ENCODE measurements at regions not wholly inside any gene's neighbourhood (a gene's known extent, or its start where the extent isn't known, plus 50 kb on each side); places are given as distances from the start of the nearest gene placed in this dataset.
A peak's percentile ranks its signal among the peaks of the same experiment; 100 is the strongest.
"Not testable (repeated sequence)": the region's sequence is repeated elsewhere in the genome, so short reads cannot be mapped to it uniquely, and the experiment has no call there.

GRCh38 chr5:104451911-104452310 lies 889.3 kb upstream of the NUDT12 start:
- not testable (repeated sequence) for DNase-seq

DNA sequence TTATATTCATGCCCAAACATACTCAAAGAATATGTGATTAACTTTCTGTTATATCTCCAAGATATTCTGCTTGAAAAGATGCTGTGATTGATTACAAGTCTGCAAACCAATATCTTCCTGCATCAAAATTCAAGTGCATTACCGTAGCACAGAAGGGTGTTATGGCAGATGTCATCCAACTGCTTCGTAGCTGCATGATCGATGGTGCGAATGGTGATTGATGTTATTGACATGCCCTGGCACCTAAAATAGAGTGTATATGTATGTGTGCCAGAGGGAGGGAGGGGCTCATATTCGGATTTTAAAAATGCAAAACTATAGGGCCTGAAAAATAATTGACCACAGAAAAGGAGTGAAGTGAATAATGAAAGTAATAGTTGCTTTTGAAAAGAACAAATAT lies 882.1 kb upstream of the NUDT12 start:
- DNase-seq, result no peak

GRCh38 chr5:104443706-104444105 lies 881.1 kb upstream of the NUDT12 start:
- DNase-seq, result no peak

- DNase-seq, result no peak
Measured at GRCh38 chr5:104431981-104432380, 869.4 kb upstream of the NUDT12 start.

- no peak for DNase-seq
Measured at GRCh38 chr5:104431002-104431620, 868.5 kb upstream of the NUDT12 start.

GRCh38 chr5:104429911-104430310 lies 867.3 kb upstream of the NUDT12 start:
- DNase-seq, result no peak

- no peak for DNase-seq
Measured at GRCh38 chr5:104421431-104421830, 858.8 kb upstream of the NUDT12 start.

- DNase-seq, result no peak
Measured at GRCh38 chr5:104418056-104418455, 855.5 kb upstream of the NUDT12 start.

DNA sequence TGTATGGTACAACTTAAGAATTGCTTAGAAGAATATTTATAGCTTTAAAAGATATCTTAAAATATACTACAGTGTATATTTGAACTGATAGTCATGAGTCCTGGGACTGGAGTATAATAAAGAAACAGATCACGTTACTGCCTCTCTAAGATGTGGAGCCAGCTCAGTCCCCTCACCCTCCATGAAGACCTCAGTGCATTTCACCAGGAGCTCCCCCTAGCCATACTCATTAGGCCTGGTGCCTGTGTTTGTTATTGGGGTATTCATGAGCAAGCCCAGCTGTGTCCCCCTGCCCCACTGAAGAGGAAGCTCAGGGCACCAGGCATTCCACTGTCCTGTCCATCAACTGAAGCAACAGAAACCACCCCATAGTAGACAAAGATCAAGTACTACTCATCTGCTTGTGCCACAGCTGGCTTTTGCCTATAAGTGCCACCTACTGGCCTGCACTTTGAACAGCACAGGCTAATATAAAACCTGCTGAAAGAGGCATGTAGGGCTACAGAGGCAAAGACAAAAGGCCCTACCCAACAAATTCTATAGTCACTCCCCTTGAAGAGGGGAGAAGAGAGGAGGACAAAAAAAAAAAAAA lies 850.2 kb upstream of the NUDT12 start:
- peak; percentile 80 for DNase-seq

GRCh38 chr5:104400941-104401340 lies 838.4 kb upstream of the NUDT12 start:
- DNase-seq, result no peak

DNA sequence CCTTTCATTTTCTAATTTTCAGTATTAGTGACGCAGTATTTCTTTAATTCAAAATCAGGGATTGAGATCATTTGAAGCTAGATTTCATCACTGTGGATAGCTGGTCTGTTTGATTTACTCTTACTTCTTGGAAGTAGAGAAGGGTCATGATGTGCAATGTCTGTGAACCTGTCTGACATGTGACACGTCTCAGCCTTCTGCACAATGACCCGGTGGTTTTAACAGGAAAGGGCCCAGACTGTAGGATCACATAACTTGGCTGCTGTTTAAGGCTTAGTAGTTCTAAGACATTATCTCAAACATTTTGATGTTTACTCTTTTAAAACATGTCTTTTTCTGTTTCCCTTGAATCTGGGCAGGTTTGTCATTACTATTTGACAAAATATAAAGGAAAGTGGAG lies 823.3 kb upstream of the NUDT12 start:
- peak; percentile 63 for DNase-seq

GRCh38 chr5:104375345-104375744 lies 812.8 kb upstream of the NUDT12 start:
- DNase-seq, result no peak

- no peak for DNase-seq
Measured at GRCh38 chr5:104372796-104373195, 810.2 kb upstream of the NUDT12 start.

DNA sequence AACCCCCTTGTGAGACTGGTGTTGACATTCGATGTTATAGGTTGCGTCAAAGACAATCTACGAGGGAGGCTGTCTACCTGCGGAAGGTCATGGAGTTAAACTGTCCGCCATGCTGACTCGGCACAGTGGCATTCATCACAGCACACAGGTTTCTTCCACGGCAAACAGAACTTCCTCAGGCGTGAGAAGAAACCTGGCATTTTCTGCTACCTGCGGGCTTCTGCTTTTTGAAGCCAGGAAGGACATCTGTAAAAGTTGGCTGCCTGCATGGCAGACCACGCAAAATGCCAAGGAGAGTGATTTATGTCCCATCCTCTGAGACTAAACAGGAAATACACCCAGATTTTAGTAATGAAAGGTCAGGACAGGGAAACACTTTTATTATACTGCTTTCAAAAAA lies 809.8 kb upstream of the NUDT12 start:
- peak; percentile 70 for DNase-seq

GRCh38 chr5:104370523-104370922 lies 807.9 kb upstream of the NUDT12 start:
- no peak for DNase-seq

DNA sequence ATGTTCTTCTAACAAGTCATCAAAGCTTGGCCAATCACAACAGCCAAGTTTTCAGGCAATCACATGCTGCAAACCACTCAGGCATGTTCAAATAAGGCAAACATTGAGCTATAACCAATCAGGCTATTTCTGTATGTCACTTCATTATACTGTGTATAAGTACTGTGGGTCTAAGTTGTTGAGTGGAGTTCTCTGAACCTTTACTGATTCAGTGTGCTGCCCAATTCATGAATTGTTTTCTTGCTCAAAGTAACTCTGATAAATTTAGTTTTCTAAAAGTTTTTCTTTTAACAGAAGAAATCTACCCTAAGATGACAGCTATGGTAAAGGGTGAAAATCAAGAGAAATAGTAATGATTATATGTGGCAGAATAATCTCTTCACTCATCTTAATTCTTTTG lies 805.4 kb upstream of the NUDT12 start:
- DNase-seq, result no peak

DNA sequence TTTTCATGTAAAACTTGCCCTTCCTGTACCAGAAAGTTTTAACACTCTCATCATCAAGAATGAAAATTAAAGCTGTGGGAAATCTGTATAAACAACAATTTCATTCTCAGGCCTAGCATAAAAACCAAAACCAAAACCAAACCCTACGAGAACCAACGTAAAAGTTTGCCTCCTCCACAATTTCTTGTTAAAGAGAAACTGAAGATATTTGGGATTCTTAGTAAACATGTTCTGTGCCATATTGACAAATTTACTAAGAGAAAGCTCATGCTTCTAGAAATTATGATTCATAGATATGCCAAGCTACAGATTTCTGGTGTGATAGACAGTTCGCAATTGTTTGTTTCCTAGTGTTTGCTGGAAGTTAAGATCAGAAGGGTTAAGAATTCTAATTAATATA lies 801.0 kb upstream of the NUDT12 start:
- DNase-seq, result no peak

DNA sequence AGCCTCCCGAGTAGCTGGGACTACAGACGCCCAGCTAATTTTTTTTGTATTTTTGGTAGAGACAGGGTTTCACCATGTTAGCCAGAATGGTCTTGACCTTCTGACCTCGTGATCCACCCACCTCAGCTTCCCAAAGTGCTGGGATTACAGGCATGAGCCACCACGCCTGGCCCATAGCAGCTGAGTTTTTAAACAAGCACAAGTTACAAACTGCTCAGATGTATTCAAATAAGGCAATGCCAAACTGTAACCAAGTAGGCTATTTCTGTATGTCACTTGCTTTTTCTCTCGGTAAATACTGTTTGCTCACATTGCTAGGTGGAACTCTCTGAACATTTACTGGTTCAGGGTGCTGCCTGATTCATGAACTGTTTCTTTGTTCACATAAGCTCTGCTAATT lies 799.3 kb upstream of the NUDT12 start:
- peak; percentile 51 for DNase-seq

DNA sequence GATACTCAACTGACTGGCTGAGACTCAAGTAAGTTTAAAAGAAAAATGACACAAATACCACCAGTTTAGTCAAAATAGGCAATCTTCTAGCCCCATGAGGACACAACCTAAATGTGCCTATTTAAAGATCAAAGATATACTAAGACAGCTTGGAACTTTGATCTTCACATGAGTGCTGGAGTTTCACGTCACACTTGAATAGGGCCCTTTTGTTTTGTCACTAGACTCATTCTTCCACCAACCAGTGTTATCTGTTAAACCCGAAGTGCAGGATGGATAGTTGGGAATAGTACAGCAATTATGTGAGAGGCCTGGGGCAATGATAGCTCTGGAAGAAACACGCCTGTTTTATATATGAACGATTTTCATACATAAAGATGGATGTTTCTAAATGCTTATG lies 792.8 kb upstream of the NUDT12 start:
- DNase-seq, result peak; percentile 79

DNA sequence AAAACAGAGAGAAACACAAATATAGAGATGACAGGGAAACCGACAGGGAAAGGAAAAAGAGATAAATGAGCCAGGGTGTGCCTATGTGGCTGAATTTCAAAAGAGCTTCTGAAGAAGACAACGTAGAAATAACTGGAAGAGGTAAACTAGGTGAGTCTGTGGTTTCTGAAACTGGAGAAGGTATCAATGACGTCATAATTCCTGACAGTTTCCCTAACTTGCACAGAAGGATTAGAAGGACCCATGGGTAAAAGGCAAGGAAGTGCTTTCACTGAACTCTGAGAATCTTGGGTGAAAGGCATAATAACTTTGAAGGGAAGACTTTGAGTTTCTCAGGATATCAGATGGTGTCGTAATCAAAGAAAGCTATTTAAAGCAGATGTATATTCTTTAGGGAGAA lies 790.8 kb upstream of the NUDT12 start:
- no peak for DNase-seq

GRCh38 chr5:104352954-104353353 lies 790.4 kb upstream of the NUDT12 start:
- no peak for DNase-seq

GRCh38 chr5:104347119-104347708 lies 784.6 kb upstream of the NUDT12 start:
- no peak for DNase-seq

DNA sequence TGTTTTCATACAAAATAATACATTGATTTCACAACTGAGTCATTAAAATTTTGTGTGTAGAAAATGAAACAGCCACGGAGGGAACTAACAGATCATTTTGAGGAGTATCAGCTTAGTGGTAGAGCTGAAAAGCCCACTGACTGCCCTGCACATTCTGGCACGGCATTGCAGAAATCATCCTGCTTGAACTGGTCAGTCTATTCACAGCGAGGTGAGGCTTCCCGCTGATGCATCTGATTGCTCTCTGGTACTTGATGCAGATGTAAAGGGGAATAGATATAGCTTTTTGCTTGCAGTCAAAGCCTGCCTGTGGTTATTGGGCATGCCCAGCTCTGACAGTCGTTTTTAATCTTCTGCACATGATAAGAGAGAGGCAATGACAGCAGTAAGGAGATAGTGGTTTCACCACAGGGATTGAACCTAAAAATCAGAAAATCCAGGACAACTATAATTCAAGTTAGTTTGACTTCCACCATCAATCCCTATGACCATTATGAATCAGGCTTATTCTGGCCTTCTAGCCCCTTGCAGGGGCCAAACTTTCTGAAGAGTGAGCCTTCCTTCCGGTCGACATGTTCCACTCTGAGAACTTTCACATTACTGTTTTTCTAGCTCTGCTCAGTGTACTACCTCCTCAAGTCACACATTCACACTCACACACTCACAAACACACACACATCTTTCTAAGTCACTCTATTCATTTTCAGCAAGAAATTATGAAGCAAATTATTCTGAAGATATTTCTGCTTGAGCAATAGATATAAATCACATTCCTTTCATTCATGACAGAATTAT lies 782.8 kb upstream of the NUDT12 start:
- no peak for DNase-seq

DNA sequence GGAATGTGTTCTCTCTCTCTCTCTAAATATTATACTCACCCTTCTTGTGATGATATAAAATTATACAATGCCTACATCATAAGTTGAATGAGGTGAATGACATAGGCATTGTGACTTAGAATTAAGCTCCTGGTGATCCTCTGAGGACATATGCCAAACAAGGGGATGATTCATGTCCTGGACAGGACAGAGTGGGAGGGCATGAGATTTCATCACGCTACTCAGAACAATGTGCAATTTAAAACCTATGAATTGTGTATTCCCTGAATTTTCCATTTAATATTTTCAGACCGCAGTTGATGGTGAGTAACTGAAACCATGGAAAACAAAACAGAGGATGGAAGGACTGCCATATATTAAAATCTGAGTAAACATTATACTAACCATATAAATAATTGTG lies 782.2 kb upstream of the NUDT12 start:
- DNase-seq, result no peak

Measured in islet precursor cell (in vitro differentiated cells).